K562 (cell line): ENCODE measurements at regions not wholly inside any gene's neighbourhood (a gene's known extent, or its start where the extent isn't known, plus 50 kb on each side); places are given as distances from the start of the nearest gene placed in this dataset.
A peak's percentile ranks its signal among the peaks of the same experiment; 100 is the strongest.

Experiments used
- ARID3A ChIP-seq: IDR thresholded peaks from 2 replicates; pipeline ENCODE4 v1.6.1; 2012; ENCODE audit warnings: low read depth, low read length, improper control_type of control experiment, borderline replicate concordance
- HCFC1 ChIP-seq: IDR thresholded peaks from 2 replicates; pipeline ENCODE4 v1.6.1; 2012; ENCODE audit warnings: low read depth, low read length, improper control_type of control experiment
- HDAC8 ChIP-seq: fragments of 450-650 bp; IDR thresholded peaks from 2 replicates; pipeline ENCODE4 v1.6.1; 2016; ENCODE audit warnings: mild to moderate bottlenecking, missing genetic modification characterization, moderate library complexity, missing compliant biosample characterization
- HEY1 ChIP-seq: fragments of 250-450 bp; sonication (Bioruptor Pico); IDR thresholded peaks from 2 replicates; pipeline ENCODE4 v1.5.0; 2020; ENCODE audit warnings: mild to moderate bottlenecking, moderate library complexity, borderline replicate concordance
- HIVEP1 ChIP-seq: fragments of 250-450 bp; sonication (Bioruptor Pico); IDR thresholded peaks from 2 replicates; pipeline ENCODE4 v1.4.0; 2020; ENCODE audit warnings: mild to moderate bottlenecking
- KLF1 ChIP-seq: fragments of 450-650 bp; IDR thresholded peaks from 2 replicates; pipeline ENCODE4 v1.6.1; 2016; ENCODE audit warnings: missing genetic modification characterization, missing compliant biosample characterization
- LCOR ChIP-seq: sonication (generic); formaldehyde crosslinking; IDR thresholded peaks from 2 replicates; pipeline ENCODE4 v1.8.0; 2022; ENCODE audit warnings: mild to moderate bottlenecking, missing genetic modification reagents
- NEUROD1 ChIP-seq: fragments of 150-350 bp; IDR thresholded peaks from 2 replicates; pipeline ENCODE4 v1.6.1; 2014; ENCODE audit warnings: borderline replicate concordance, low read length, low read depth; ENCODE audit not compliant: partially characterized antibody
- NFIX ChIP-seq: fragments of 250-450 bp; sonication (Bioruptor Pico); IDR thresholded peaks from 2 replicates; pipeline ENCODE4 v1.4.0; 2020; ENCODE audit warnings: low read depth, mild to moderate bottlenecking, moderate library complexity
- NR2C1 ChIP-seq, 2 experiments: fragments of 450-650 bp; IDR thresholded peaks; 2 replicates each; pipeline ENCODE4 v1.6.1; 2017; ENCODE audit warnings: mild to moderate bottlenecking in 2 of 2, antibody characterized with exemption in 1 of 2, inconsistent platforms in 1 of 2, missing compliant biosample characterization in 1 of 2, missing genetic modification characterization in 1 of 2
- NRF1 ChIP-seq, 2 experiments: fragments of 450-650 bp; IDR thresholded peaks in 1 of 2; conservative IDR thresholded peaks in 1 of 2; 2 replicates each; pipeline ENCODE4 v1.6.1; 2014; ENCODE audit warnings: mild to moderate bottlenecking in 2 of 2
- PCBP2 ChIP-seq: fragments of 200-400 bp; formaldehyde crosslinking; IDR thresholded peaks from 2 replicates; pipeline ENCODE4 v1.6.1; 2018; ENCODE audit warnings: low read length, low read depth, mild to moderate bottlenecking, moderate library complexity; ENCODE audit not compliant: poor library complexity, severe bottlenecking
- SMAD4 ChIP-seq: fragments of 250-450 bp; sonication (Bioruptor Pico); conservative IDR thresholded peaks from 2 replicates; pipeline ENCODE4 v1.8.0; 2021; ENCODE audit warnings: inconsistent platforms, mild to moderate bottlenecking, moderate library complexity
- TCF7L2 ChIP-seq: fragments of 150-350 bp; IDR thresholded peaks from 2 replicates; pipeline ENCODE4 v1.6.1; 2016; ENCODE audit warnings: low read depth, mild to moderate bottlenecking, low read length, moderate library complexity
- ZBTB7A ChIP-seq: IDR thresholded peaks from 2 replicates; pipeline ENCODE4 v1.6.1; 2011; ENCODE audit warnings: low read depth, mild to moderate bottlenecking, low read length, moderate library complexity, borderline replicate concordance; ENCODE audit not compliant: control insufficient read depth
- ZNF197 ChIP-seq: fragments of 200-800 bp; sonication (Bioruptor generic); IDR thresholded peaks from 2 replicates; pipeline ENCODE4 v1.6.1; 2016; ENCODE audit warnings: low read depth, missing genetic modification characterization, missing compliant biosample characterization
- ZNF445 ChIP-seq: fragments of 250-450 bp; sonication (Bioruptor Pico); IDR thresholded peaks from 2 replicates; pipeline ENCODE4 v1.4.0; 2020; ENCODE audit warnings: low read depth, mild to moderate bottlenecking, moderate library complexity
- ZNF695 ChIP-seq: fragments of 450-650 bp; formaldehyde crosslinking; IDR thresholded peaks from 2 replicates; pipeline ENCODE4 v1.4.0; 2020; ENCODE audit warnings: mild to moderate bottlenecking, moderate library complexity
- ZNF79 ChIP-seq: fragments of 250-450 bp; sonication (Bioruptor Pico); IDR thresholded peaks from 2 replicates; pipeline ENCODE4 v1.4.0; 2020; ENCODE audit warnings: low read depth, mild to moderate bottlenecking, moderate library complexity
- TF ChIP-seq, protein P1 (sequence below): fragments of 250-450 bp; sonication (Bioruptor Pico); IDR thresholded peaks from 2 replicates; pipeline ENCODE4 v1.8.0; 2021; ENCODE audit warnings: borderline replicate concordance, mild to moderate bottlenecking, moderate library complexity; ENCODE audit not compliant: poor library complexity, severe bottlenecking
- TF ChIP-seq, protein P2 (sequence below): fragments of 250-450 bp; sonication (Bioruptor Pico); IDR thresholded peaks from 2 replicates; pipeline ENCODE4 v1.8.0; 2022; ENCODE audit warnings: moderate library complexity, mild to moderate bottlenecking, inconsistent platforms
- TF ChIP-seq, protein P3 (sequence below): fragments of 250-450 bp; sonication (Bioruptor Pico); IDR thresholded peaks from 2 replicates; pipeline ENCODE4 v1.4.0; 2020; ENCODE audit warnings: mild to moderate bottlenecking

GRCh38 chr2:204187229-204188083 is 250.9 kb downstream of the ICOS start (continued):
- TF ChIP-seq NR2C1 (IDR thresholded peaks at IDR 0.05), result no peak
- peak; percentile 51; the same call in 1 of the 2 replicates for TF ChIP-seq NR2C1 (tag; IDR thresholded peaks at IDR 0.05)
- TF ChIP-seq ZNF197 (CRISPR knock-in tag), result peak; percentile 56; the same call in 1 of the 2 replicates
- TF ChIP-seq HCFC1, result no peak
- no peak for TF ChIP-seq HEY1
- TF ChIP-seq, protein P1, sequence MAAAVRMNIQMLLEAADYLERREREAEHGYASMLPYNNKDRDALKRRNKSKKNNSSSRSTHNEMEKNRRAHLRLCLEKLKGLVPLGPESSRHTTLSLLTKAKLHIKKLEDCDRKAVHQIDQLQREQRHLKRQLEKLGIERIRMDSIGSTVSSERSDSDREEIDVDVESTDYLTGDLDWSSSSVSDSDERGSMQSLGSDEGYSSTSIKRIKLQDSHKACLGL (CRISPR knock-in tag), result no peak
- no peak for TF ChIP-seq PCBP2
- no peak for TF ChIP-seq ZBTB7A
- no peak for TF ChIP-seq KLF1 (tag)
- peak; percentile 96 for TF ChIP-seq HDAC8
- TF ChIP-seq LCOR (CRISPR knock-in tag), result no peak
- TF ChIP-seq, protein P2, sequence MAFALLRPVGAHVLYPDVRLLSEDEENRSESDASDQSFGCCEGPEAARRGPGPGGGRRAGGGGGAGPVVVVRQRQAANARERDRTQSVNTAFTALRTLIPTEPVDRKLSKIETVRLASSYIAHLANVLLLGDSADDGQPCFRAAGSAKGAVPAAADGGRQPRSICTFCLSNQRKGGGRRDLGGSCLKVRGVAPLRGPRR (CRISPR knock-in tag), result no peak
- no peak for TF ChIP-seq TCF7L2
- no peak for TF ChIP-seq NFIX (CRISPR knock-in tag)
- no peak for TF ChIP-seq SMAD4 (CRISPR knock-in tag)
- no peak for TF ChIP-seq NEUROD1
- 0 out of 2 replicates have a peak, but pooled peaks have one; percentile 29 for TF ChIP-seq HIVEP1
- TF ChIP-seq ARID3A, result no peak
- TF ChIP-seq ZNF445 (CRISPR knock-in tag), result no peak
- TF ChIP-seq ZNF79 (CRISPR knock-in tag), result peak; percentile 60; the same call in 1 of the 2 replicates
- no peak for TF ChIP-seq NRF1 (conservative IDR thresholded peaks at IDR 0.05 in 1 of 2, IDR thresholded peaks at IDR 0.05 in 1 of 2)
- no peak for TF ChIP-seq ZNF695 (CRISPR knock-in tag)
- TF ChIP-seq, protein P3, sequence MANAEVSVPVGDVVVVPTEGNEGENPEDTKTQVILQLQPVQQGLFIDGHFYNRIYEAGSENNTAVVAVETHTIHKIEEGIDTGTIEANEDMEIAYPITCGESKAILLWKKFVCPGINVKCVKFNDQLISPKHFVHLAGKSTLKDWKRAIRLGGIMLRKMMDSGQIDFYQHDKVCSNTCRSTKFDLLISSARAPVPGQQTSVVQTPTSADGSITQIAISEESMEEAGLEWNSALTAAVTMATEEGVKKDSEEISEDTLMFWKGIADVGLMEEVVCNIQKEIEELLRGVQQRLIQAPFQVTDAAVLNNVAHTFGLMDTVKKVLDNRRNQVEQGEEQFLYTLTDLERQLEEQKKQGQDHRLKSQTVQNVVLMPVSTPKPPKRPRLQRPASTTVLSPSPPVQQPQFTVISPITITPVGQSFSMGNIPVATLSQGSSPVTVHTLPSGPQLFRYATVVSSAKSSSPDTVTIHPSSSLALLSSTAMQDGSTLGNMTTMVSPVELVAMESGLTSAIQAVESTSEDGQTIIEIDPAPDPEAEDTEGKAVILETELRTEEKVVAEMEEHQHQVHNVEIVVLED (CRISPR knock-in tag), result no peak
